H9 (cell line): ENCODE measurements at regions not wholly inside any gene's neighbourhood (a gene's known extent, or its start where the extent isn't known, plus 50 kb on each side); places are given as distances from the start of the nearest gene placed in this dataset.

Source experiments
- DNase-seq: peaks from one replicate; pipeline ENCODE4 v3.0.0-alpha.2; 2017
- H2AFZ ChIP-seq: one replicate; pipeline ENCODE4 v1.6.1; 2013; ENCODE audit warnings: mild to moderate bottlenecking, low read length, control low read depth, moderate library complexity
- H2AK5ac ChIP-seq: 2 replicates; pipeline ENCODE4 v1.6.1; 2013; ENCODE audit warnings: low read length, control low read depth, mixed read lengths; ENCODE audit not compliant: insufficient read length
- H2BK120ac ChIP-seq: one replicate; pipeline ENCODE4 v1.6.1; 2013; ENCODE audit warnings: low read depth, mild to moderate bottlenecking, low read length, control low read depth, inconsistent platforms; ENCODE audit not compliant: poor library complexity, severe bottlenecking
- H2BK12ac ChIP-seq: 2 replicates; pipeline ENCODE4 v1.6.1; 2013; ENCODE audit warnings: low read length, control low read depth, mixed read lengths, low read depth; ENCODE audit not compliant: insufficient read length
- H2BK15ac ChIP-seq: 2 replicates; pipeline ENCODE4 v1.6.1; 2013; ENCODE audit warnings: low read depth, low read length, control low read depth
- H2BK20ac ChIP-seq: one replicate; pipeline ENCODE4 v1.6.1; 2013; ENCODE audit warnings: low read depth, mild to moderate bottlenecking, low read length, control low read depth, inconsistent platforms; ENCODE audit not compliant: poor library complexity, severe bottlenecking
- H2BK5ac ChIP-seq: 2 replicates; pipeline ENCODE4 v1.6.1; 2013; ENCODE audit warnings: low read length, control low read depth, mixed read lengths; ENCODE audit not compliant: insufficient read length
- H3K14ac ChIP-seq: 2 replicates; pipeline ENCODE4 v1.6.1; 2013; ENCODE audit warnings: low read length, control low read depth; ENCODE audit not compliant: insufficient read depth
- H3K18ac ChIP-seq: 2 replicates; pipeline ENCODE4 v1.6.1; 2013; ENCODE audit warnings: low read depth, mild to moderate bottlenecking, mixed read lengths, low read length, control low read depth; ENCODE audit not compliant: insufficient read length
- H3K23ac ChIP-seq: 2 replicates; pipeline ENCODE4 v1.6.1; 2013; ENCODE audit warnings: low read length, control low read depth, mixed read lengths, low read depth; ENCODE audit not compliant: insufficient read length
- H3K23me2 ChIP-seq: 2 replicates; pipeline ENCODE4 v1.6.1; 2013; ENCODE audit warnings: low read depth, mild to moderate bottlenecking, mixed read lengths, low read length, control low read depth; ENCODE audit not compliant: insufficient read length, poor library complexity, severe bottlenecking
- H3K27ac ChIP-seq: 2 replicates; pipeline ENCODE4 v1.5.1; 2013; ENCODE audit warnings: low read length, control low read depth, mixed read lengths, low read depth; ENCODE audit not compliant: insufficient read length
- H3K27me3 ChIP-seq: 2 replicates; pipeline ENCODE4 v1.6.1; 2013; ENCODE audit warnings: low read length, control low read depth, inconsistent platforms; ENCODE audit not compliant: insufficient read depth
- H3K4ac ChIP-seq: 2 replicates; pipeline ENCODE4 v1.6.1; 2013; ENCODE audit warnings: low read depth, mild to moderate bottlenecking, control low read depth, inconsistent platforms, low read length, moderate library complexity
- H3K4me1 ChIP-seq: 2 replicates; pipeline ENCODE4 v1.6.1; 2013; ENCODE audit warnings: low read length, control low read depth, inconsistent platforms; ENCODE audit not compliant: insufficient read depth
- H3K4me2 ChIP-seq: 2 replicates; pipeline ENCODE4 v1.6.1; 2013; ENCODE audit warnings: low read length, control low read depth, mixed read lengths; ENCODE audit not compliant: insufficient read length, insufficient read depth
- H3K56ac ChIP-seq: 2 replicates; pipeline ENCODE4 v1.6.1; 2013; ENCODE audit warnings: low read depth, mild to moderate bottlenecking, mixed read lengths, low read length, control low read depth; ENCODE audit not compliant: insufficient read length
- H3K79me1 ChIP-seq: 2 replicates; pipeline ENCODE4 v1.6.1; 2013; ENCODE audit warnings: low read depth, mild to moderate bottlenecking, moderate library complexity, low read length, control low read depth, inconsistent platforms; ENCODE audit not compliant: insufficient read depth, poor library complexity, severe bottlenecking
- H3K79me2 ChIP-seq: 2 replicates; pipeline ENCODE4 v1.6.1; 2013; ENCODE audit warnings: low read length, control low read depth, inconsistent platforms; ENCODE audit not compliant: insufficient read depth
- H3K9ac ChIP-seq: 2 replicates; pipeline ENCODE4 v1.6.1; 2013; ENCODE audit warnings: low read length, control low read depth, mixed read lengths; ENCODE audit not compliant: insufficient read length; ENCODE audit errors: extremely low read depth
- H3K9me3 ChIP-seq: one replicate; pipeline ENCODE4 v1.6.1; 2013; ENCODE audit warnings: low read depth, low read length, inconsistent platforms; ENCODE audit not compliant: control insufficient read depth
- H3T11ph ChIP-seq: one replicate; pipeline ENCODE4 v1.6.1; 2013; ENCODE audit warnings: mild to moderate bottlenecking, low read length, control low read depth, inconsistent platforms
- H4K20me1 ChIP-seq: one replicate; pipeline ENCODE4 v1.6.1; 2013; ENCODE audit not compliant: control insufficient read depth, insufficient read length, insufficient read depth
- H4K5ac ChIP-seq: 2 replicates; pipeline ENCODE4 v1.6.1; 2013; ENCODE audit warnings: low read depth, mild to moderate bottlenecking, mixed read lengths, low read length, control low read depth; ENCODE audit not compliant: insufficient read length
- H4K8ac ChIP-seq: replicated peaks from 2 replicates; pipeline ENCODE4 v1.6.1; 2013; ENCODE audit warnings: low read length, control low read depth, mixed read lengths, low read depth; ENCODE audit not compliant: insufficient read length
- H4K91ac ChIP-seq: 2 replicates; pipeline ENCODE4 v1.6.1; 2013; ENCODE audit warnings: low read depth, mild to moderate bottlenecking, moderate library complexity, mixed read lengths, low read length, control low read depth; ENCODE audit not compliant: insufficient read length
- H3K27ac Mint-ChIP-seq, 3 experiments: 2 replicates in 2 of 3; 3 replicates in 1 of 3; pipeline ENCODE4 v1.8.0; 2020 to 2021; ENCODE audit warnings: mixed read lengths in 3 of 3, mild to moderate bottlenecking in 1 of 3, moderate library complexity in 1 of 3
- H3K27me3 Mint-ChIP-seq: 2 replicates; pipeline ENCODE4 v1.8.0; 2021; ENCODE audit warnings: low read depth, mild to moderate bottlenecking, moderate library complexity, mixed read lengths
- H3K36me3 Mint-ChIP-seq, 3 experiments: 2 replicates in 2 of 3; 3 replicates in 1 of 3; pipeline ENCODE4 v1.8.0; 2020 to 2021; ENCODE audit warnings: low read depth in 3 of 3, mixed read lengths in 3 of 3; ENCODE audit not compliant: insufficient read depth in 1 of 3
- H3K4me1 Mint-ChIP-seq, 2 experiments: 2 replicates each; pipeline ENCODE4 v1.8.0; 2020; ENCODE audit warnings: mixed read lengths in 2 of 2
- H3K4me3 Mint-ChIP-seq, 2 experiments: 2 replicates in 1 of 2; 3 replicates in 1 of 2; pipeline ENCODE4 v1.8.0; 2020 to 2021; ENCODE audit warnings: mild to moderate bottlenecking in 2 of 2, mixed read lengths in 2 of 2, moderate library complexity in 1 of 2
- H3K9me3 Mint-ChIP-seq, 2 experiments: 2 replicates in 1 of 2; 3 replicates in 1 of 2; pipeline ENCODE4 v1.8.0; 2020; ENCODE audit warnings: mild to moderate bottlenecking in 2 of 2, mixed read lengths in 2 of 2, moderate library complexity in 1 of 2
- CTCF ChIP-seq: fragments of 200-600 bp; sonication (generic); conservative IDR thresholded peaks from 3 replicates; pipeline ENCODE4 v1.8.0; 2021; ENCODE audit warnings: antibody characterized with exemption, mild to moderate bottlenecking
- WGBS: extraction: QIAGEN DNeasy Blood & Tissue Kit; methylation state at CpG from one replicate; pipeline ENCODE4 v1.1.7; 2013; ENCODE audit warnings: missing lambda C conversion rate, low lambda C conversion rate, mixed read lengths; ENCODE audit not compliant: insufficient read length; ENCODE audit errors: extremely low coverage; 5-methylcytosine and 5-hydroxymethylcytosine counted together

GRCh38 chr16:73179705-73180331 is 131.9 kb upstream of the ZFHX3 start:
- no peaks in the 10 kb centered on the region for H3K79me2 ChIP-seq
- H3K4ac ChIP-seq = no peak overlapping the region
- no peak overlapping the region for H2BK5ac ChIP-seq
- no peak overlapping the region for H3K23ac ChIP-seq
- no peak for DNase-seq
- no peak overlapping the region for H4K5ac ChIP-seq
- H3K9me3 Mint-ChIP-seq = no peaks in the 10 kb centered on the region
- no peak overlapping the region for H2AFZ ChIP-seq
- H3K27ac ChIP-seq = no peak overlapping the region
- H3K18ac ChIP-seq = no peak overlapping the region
- H2BK120ac ChIP-seq = no peak overlapping the region
- no peak overlapping the region for H3T11ph ChIP-seq
- no peak overlapping the region for H2AK5ac ChIP-seq
- H2BK12ac ChIP-seq = no peak overlapping the region
- no peaks in the 10 kb centered on the region for H3K27me3 ChIP-seq
- H3K9ac ChIP-seq = no peak overlapping the region
- no peak overlapping the region for H2BK20ac ChIP-seq
- no peak overlapping the region for H2BK15ac ChIP-seq
- H3K36me3 Mint-ChIP-seq = no peaks in the 10 kb centered on the region
- H3K27ac Mint-ChIP-seq = no peak overlapping the region
- no peak overlapping the region for H3K14ac ChIP-seq
- TF ChIP-seq CTCF = no peak
- H3K4me1 Mint-ChIP-seq = peaks cover 11 to 29% of the 10 kb centered on the region in 2 experiments
- H3K56ac ChIP-seq = no peak overlapping the region
- no peak overlapping the region for H3K4me3 Mint-ChIP-seq
- H3K4me2 ChIP-seq = no peak overlapping the region
- no peak overlapping the region for H4K91ac ChIP-seq
- no peaks in the 10 kb centered on the region for H4K20me1 ChIP-seq
- peaks cover 12% of the 10 kb centered on the region for H3K27me3 Mint-ChIP-seq
- no peaks in the 10 kb centered on the region for H3K4me1 ChIP-seq
- H3K23me2 ChIP-seq = no peaks in the 10 kb centered on the region
- H3K9me3 ChIP-seq = no peaks in the 10 kb centered on the region
- no peaks in the 10 kb centered on the region for H3K79me1 ChIP-seq
- no peak overlapping the region for H4K8ac ChIP-seq
- WGBS = no CpG with 5 or more reads among the region's 12 CpGs
